Neural progenitor cell (in vitro differentiated cells): ENCODE measurements at regions not wholly inside any gene's neighbourhood (a gene's known extent, or its start where the extent isn't known, plus 50 kb on each side); places are given as distances from the start of the nearest gene placed in this dataset.

ENCODE experiments used
- DNase-seq: peaks from one replicate; pipeline ENCODE4 v3.0.0-alpha.2; 2016; ENCODE audit warnings: low spot score
- H2AFZ ChIP-seq: fragments of 200-600 bp; sonication (generic); replicated peaks from 2 replicates; pipeline ENCODE4 v1.6.1; 2016; ENCODE audit warnings: antibody characterized with exemption
- H3F3A ChIP-seq: fragments of 200-600 bp; sonication (generic); 2 replicates; pipeline ENCODE4 v1.6.1; 2016; ENCODE audit warnings: antibody characterized with exemption, low read depth
- H3K27ac ChIP-seq: fragments of 200-600 bp; sonication (generic); 2 replicates; pipeline ENCODE4 v1.5.1; 2016; ENCODE audit warnings: mild to moderate bottlenecking
- H3K27me3 ChIP-seq: fragments of 200-600 bp; sonication (generic); 2 replicates; pipeline ENCODE4 v1.6.1; 2016; ENCODE audit warnings: mild to moderate bottlenecking, moderate library complexity
- H3K36me3 ChIP-seq: fragments of 200-600 bp; sonication (generic); 2 replicates; pipeline ENCODE4 v1.5.1; 2016
- H3K4me1 ChIP-seq: fragments of 200-600 bp; sonication (generic); 2 replicates; pipeline ENCODE4 v1.6.1; 2016; ENCODE audit warnings: mixed run types
- H3K4me2 ChIP-seq: fragments of 200-600 bp; sonication (generic); 2 replicates; pipeline ENCODE4 v1.6.1; 2016
- H3K4me3 ChIP-seq: fragments of 200-600 bp; sonication (generic); 2 replicates; pipeline ENCODE4 v1.5.1; 2016
- H3K79me2 ChIP-seq: fragments of 200-600 bp; sonication (generic); 2 replicates; pipeline ENCODE4 v1.6.1; 2016; ENCODE audit warnings: low read depth
- H3K9ac ChIP-seq: fragments of 200-600 bp; sonication (generic); 2 replicates; pipeline ENCODE4 v1.6.1; 2016
- H3K9me3 ChIP-seq: fragments of 200-600 bp; sonication (generic); 2 replicates; pipeline ENCODE4 v1.5.1; 2016; ENCODE audit warnings: low read depth
- H4K20me1 ChIP-seq: fragments of 200-600 bp; sonication (generic); 2 replicates; pipeline ENCODE4 v1.6.1; 2016; ENCODE audit warnings: low read depth
- H3K27ac Mint-ChIP-seq: 3 replicates; pipeline ENCODE4 v1.8.0; 2021; ENCODE audit warnings: mixed read lengths
- H3K27me3 Mint-ChIP-seq: 2 replicates; pipeline ENCODE4 v1.8.0; 2022; ENCODE audit warnings: low read depth, mild to moderate bottlenecking, inconsistent platforms, moderate library complexity, mixed read lengths; ENCODE audit not compliant: insufficient read depth
- H3K36me3 Mint-ChIP-seq: 3 replicates; pipeline ENCODE4 v1.8.0; 2021; ENCODE audit warnings: mixed read lengths
- H3K4me1 Mint-ChIP-seq: 3 replicates; pipeline ENCODE4 v1.8.0; 2021; ENCODE audit warnings: mixed read lengths
- H3K4me3 Mint-ChIP-seq: 3 replicates; pipeline ENCODE4 v1.8.0; 2021; ENCODE audit warnings: mild to moderate bottlenecking, moderate library complexity, mixed read lengths
- H3K9me3 Mint-ChIP-seq: 3 replicates; pipeline ENCODE4 v1.8.0; 2020; ENCODE audit warnings: mixed read lengths
- EZH2 ChIP-seq: fragments of 200-600 bp; sonication (generic); IDR thresholded peaks from 2 replicates; pipeline ENCODE4 v1.6.1; 2017; ENCODE audit warnings: antibody characterized with exemption, mild to moderate bottlenecking, moderate library complexity
- EZH2phosphoT487 ChIP-seq: fragments of 200-600 bp; sonication (generic); IDR thresholded peaks from 2 replicates; pipeline ENCODE4 v1.6.1; 2017; ENCODE audit warnings: antibody characterized with exemption
- TF ChIP-seq, protein P1 (sequence below): fragments of 200-600 bp; sonication (generic); IDR thresholded peaks from 2 replicates; pipeline ENCODE4 v1.5.1; 2017; ENCODE audit warnings: antibody characterized with exemption, mild to moderate bottlenecking

DNA sequence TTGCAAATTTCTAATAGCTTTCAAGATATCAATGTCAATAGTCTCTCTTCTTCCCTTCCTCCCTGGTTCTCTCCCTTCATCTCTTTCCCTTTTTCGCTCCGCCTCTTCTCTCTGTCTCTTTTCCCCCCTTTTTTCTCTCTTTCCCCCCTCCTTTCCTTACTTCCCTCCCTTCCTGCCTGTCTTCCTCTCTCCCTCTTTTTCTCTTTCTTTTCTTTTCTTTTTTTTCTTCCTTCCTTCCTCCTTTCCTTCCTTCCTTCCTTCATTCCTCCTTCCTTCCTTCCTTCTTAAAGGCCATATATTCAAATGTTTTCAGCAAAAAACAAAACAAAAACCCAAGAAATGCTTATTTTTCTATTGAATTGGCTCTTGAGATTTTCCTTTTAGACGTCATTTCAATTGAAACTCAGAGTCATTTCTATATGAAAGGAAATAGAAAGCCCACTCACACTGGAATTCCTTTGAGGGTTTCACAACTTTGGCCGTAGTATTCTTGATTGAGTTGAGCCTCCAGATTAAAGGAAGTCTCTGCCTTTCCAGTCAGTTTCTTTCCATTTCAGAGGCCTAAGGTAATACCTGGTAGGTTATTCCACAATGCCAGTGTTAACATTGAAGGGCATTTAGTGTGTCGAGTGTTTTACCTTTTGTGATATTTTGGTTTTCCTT lies 551.5 kb downstream of the LMO4 start:
- H4K20me1 ChIP-seq, result no peaks in the 10 kb centered on the region
- H3K9ac ChIP-seq, result no peak overlapping the region
- Mint-ChIP-seq H3K4me1 (no peaks in the 10 kb centered on the region), H3K36me3 (no peaks in the 10 kb centered on the region), H3K27me3 (peaks cover 3% of the 10 kb centered on the region), H3K27ac (no peak overlapping the region), H3K4me3 (no peak overlapping the region), H3K9me3 (no peaks in the 10 kb centered on the region)
- no peaks in the 10 kb centered on the region for H3K4me1 ChIP-seq
- H3F3A ChIP-seq, result no peaks in the 10 kb centered on the region
- no peak overlapping the region for H3K27ac ChIP-seq
- TF ChIP-seq EZH2phosphoT487 (no peak), EZH2 (no peak)
- TF ChIP-seq, protein P1, sequence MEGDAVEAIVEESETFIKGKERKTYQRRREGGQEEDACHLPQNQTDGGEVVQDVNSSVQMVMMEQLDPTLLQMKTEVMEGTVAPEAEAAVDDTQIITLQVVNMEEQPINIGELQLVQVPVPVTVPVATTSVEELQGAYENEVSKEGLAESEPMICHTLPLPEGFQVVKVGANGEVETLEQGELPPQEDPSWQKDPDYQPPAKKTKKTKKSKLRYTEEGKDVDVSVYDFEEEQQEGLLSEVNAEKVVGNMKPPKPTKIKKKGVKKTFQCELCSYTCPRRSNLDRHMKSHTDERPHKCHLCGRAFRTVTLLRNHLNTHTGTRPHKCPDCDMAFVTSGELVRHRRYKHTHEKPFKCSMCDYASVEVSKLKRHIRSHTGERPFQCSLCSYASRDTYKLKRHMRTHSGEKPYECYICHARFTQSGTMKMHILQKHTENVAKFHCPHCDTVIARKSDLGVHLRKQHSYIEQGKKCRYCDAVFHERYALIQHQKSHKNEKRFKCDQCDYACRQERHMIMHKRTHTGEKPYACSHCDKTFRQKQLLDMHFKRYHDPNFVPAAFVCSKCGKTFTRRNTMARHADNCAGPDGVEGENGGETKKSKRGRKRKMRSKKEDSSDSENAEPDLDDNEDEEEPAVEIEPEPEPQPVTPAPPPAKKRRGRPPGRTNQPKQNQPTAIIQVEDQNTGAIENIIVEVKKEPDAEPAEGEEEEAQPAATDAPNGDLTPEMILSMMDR, result no peak
- no peaks in the 10 kb centered on the region for H3K27me3 ChIP-seq
- no peaks in the 10 kb centered on the region for H3K9me3 ChIP-seq
- H2AFZ ChIP-seq, result no peak overlapping the region
- H3K4me3 ChIP-seq, result no peak overlapping the region
- no peaks in the 10 kb centered on the region for H3K79me2 ChIP-seq
- no peaks in the 10 kb centered on the region for H3K36me3 ChIP-seq
- no peak for DNase-seq
- no peak overlapping the region for H3K4me2 ChIP-seq

DNA sequence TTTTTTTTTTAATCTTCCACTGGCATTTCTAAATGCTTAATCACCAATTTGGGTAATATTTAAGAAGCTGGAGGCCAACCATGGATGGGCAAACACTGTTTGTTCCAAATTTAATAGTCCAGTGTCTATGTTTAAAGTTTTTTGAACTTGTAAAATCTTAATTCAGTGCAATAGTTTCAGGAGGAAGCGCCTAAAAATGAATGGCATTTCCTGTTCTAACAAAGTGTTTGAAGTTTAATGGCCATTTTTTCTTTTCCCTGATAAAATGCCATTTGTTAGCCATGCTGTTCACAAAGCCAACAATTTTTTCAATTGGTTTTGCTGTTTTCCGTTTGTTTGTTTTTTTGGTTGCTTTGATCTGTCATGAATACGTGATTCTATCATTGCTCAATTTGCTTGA lies 552.1 kb downstream of the LMO4 start:
- Histone ChIP-seq H3K27me3 (no peaks in the 10 kb centered on the region), H3K27ac (no peak overlapping the region), H3F3A (no peaks in the 10 kb centered on the region), H3K36me3 (no peaks in the 10 kb centered on the region), H3K4me2 (no peak overlapping the region), H3K4me3 (no peak overlapping the region), H2AFZ (no peak overlapping the region), H3K4me1 (no peaks in the 10 kb centered on the region), H3K9me3 (no peaks in the 10 kb centered on the region), H4K20me1 (no peaks in the 10 kb centered on the region), H3K79me2 (no peaks in the 10 kb centered on the region), H3K9ac (no peak overlapping the region)
- H3K36me3 Mint-ChIP-seq, result no peaks in the 10 kb centered on the region
- H3K27me3 Mint-ChIP-seq, result peaks cover 3% of the 10 kb centered on the region
- TF ChIP-seq EZH2 (no peak), EZH2phosphoT487 (no peak)
- TF ChIP-seq, protein P1, result no peak
- no peaks in the 10 kb centered on the region for H3K9me3 Mint-ChIP-seq
- no peaks in the 10 kb centered on the region for H3K4me1 Mint-ChIP-seq
- DNase-seq, result no peak
- no peak overlapping the region for H3K4me3 Mint-ChIP-seq
- H3K27ac Mint-ChIP-seq, result no peak overlapping the region

DNA sequence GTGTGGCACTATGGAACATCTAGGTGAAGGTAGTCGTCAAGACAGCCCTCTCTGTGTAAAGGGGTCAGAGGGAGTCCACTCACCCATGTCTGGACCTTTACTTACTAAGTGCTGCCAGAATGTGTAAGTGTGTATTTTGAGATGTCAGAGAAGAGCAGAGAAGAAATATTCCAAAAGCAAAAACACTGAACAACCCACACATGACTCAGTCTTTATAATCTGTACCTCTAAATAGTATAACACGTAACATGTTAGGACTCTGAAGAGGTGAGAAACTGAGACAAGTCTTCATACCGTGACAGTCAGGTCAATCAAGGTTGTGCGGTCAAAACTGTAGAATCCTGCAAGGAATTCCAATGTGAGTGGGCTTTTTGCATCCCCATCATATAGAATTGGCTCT lies 555.2 kb downstream of the LMO4 start:
- H3K9ac ChIP-seq, result no peak overlapping the region
- H3K27me3 ChIP-seq, result no peaks in the 10 kb centered on the region
- no peaks in the 10 kb centered on the region for H3K36me3 ChIP-seq
- DNase-seq, result no peak
- H3F3A ChIP-seq, result no peaks in the 10 kb centered on the region
- no peak overlapping the region for H3K27ac ChIP-seq
- no peaks in the 10 kb centered on the region for H4K20me1 ChIP-seq
- Mint-ChIP-seq H3K27me3 (peaks cover 5% of the 10 kb centered on the region), H3K27ac (no peak overlapping the region), H3K4me1 (no peaks in the 10 kb centered on the region), H3K36me3 (no peaks in the 10 kb centered on the region), H3K9me3 (no peaks in the 10 kb centered on the region), H3K4me3 (no peak overlapping the region)
- no peak overlapping the region for H3K4me3 ChIP-seq
- no peaks in the 10 kb centered on the region for H3K4me1 ChIP-seq
- H2AFZ ChIP-seq, result no peak overlapping the region
- no peaks in the 10 kb centered on the region for H3K79me2 ChIP-seq
- no peaks in the 10 kb centered on the region for H3K9me3 ChIP-seq
- H3K4me2 ChIP-seq, result no peak overlapping the region
- no peak for TF ChIP-seq EZH2phosphoT487
- TF ChIP-seq EZH2, result no peak
- TF ChIP-seq, protein P1, result no peak
